Mesendoderm (in vitro differentiated cells): ENCODE measurements at regions not wholly inside any gene's neighbourhood (a gene's known extent, or its start where the extent isn't known, plus 50 kb on each side); places are given as distances from the start of the nearest gene placed in this dataset.

ENCODE experiments used
- DNase-seq: peaks from one replicate; pipeline ENCODE4 v3.0.0; 2013
- H2AK5ac ChIP-seq: 2 replicates; pipeline ENCODE4 v1.6.1; 2013; ENCODE audit warnings: low read length, inconsistent platforms
- H2BK120ac ChIP-seq: 2 replicates; pipeline ENCODE4 v1.6.1; 2013; ENCODE audit warnings: low read depth, mild to moderate bottlenecking, low read length, moderate library complexity, mixed read lengths
- H2BK15ac ChIP-seq: replicated peaks from 2 replicates; pipeline ENCODE4 v1.6.1; 2013; ENCODE audit warnings: low read depth, mild to moderate bottlenecking, moderate library complexity
- H2BK5ac ChIP-seq: 2 replicates; pipeline ENCODE4 v1.6.1; 2013; ENCODE audit warnings: low read length, inconsistent platforms
- H3K18ac ChIP-seq: 2 replicates; pipeline ENCODE4 v1.6.1; 2013; ENCODE audit warnings: mild to moderate bottlenecking, low read length, mixed read lengths
- H3K23ac ChIP-seq: one replicate; pipeline ENCODE4 v1.6.1; 2013; ENCODE audit warnings: low read length
- H3K27ac ChIP-seq: 2 replicates; pipeline ENCODE4 v1.5.1; 2013; ENCODE audit warnings: low read depth, mild to moderate bottlenecking, inconsistent platforms, low read length, moderate library complexity
- H3K27me3 ChIP-seq: 2 replicates; pipeline ENCODE4 v1.6.1; 2013; ENCODE audit warnings: low read length, control low read depth, mild to moderate bottlenecking, inconsistent platforms; ENCODE audit not compliant: insufficient read depth, poor library complexity
- H3K36me3 ChIP-seq: 2 replicates; pipeline ENCODE4 v1.6.1; 2013; ENCODE audit warnings: low read length, inconsistent platforms; ENCODE audit not compliant: control insufficient read depth, insufficient read depth
- H3K4ac ChIP-seq: one replicate; pipeline ENCODE4 v1.6.1; 2013; ENCODE audit warnings: low read depth, mild to moderate bottlenecking, low read length, moderate library complexity
- H3K4me1 ChIP-seq: 2 replicates; pipeline ENCODE4 v1.6.1; 2013; ENCODE audit warnings: low read depth, low read length, inconsistent platforms; ENCODE audit not compliant: control insufficient read depth
- H3K4me2 ChIP-seq: 2 replicates; pipeline ENCODE4 v1.6.1; 2013; ENCODE audit warnings: low read length
- H3K4me3 ChIP-seq: 2 replicates; pipeline ENCODE4 v1.5.1; 2013; ENCODE audit warnings: mild to moderate bottlenecking, low read length
- H3K56ac ChIP-seq: one replicate; pipeline ENCODE4 v1.6.1; 2013; ENCODE audit warnings: low read length
- H3K79me1 ChIP-seq: 2 replicates; pipeline ENCODE4 v1.6.1; 2013; ENCODE audit warnings: low read length, inconsistent platforms
- H3K79me2 ChIP-seq: 2 replicates; pipeline ENCODE4 v1.6.1; 2013; ENCODE audit warnings: mild to moderate bottlenecking, low read length; ENCODE audit not compliant: control insufficient read depth, insufficient read depth
- H3K9ac ChIP-seq: 2 replicates; pipeline ENCODE4 v1.6.1; 2013; ENCODE audit warnings: low read length, inconsistent platforms
- H4K5ac ChIP-seq: one replicate; pipeline ENCODE4 v1.6.1; 2013; ENCODE audit warnings: low read length
- H4K8ac ChIP-seq: one replicate; pipeline ENCODE4 v1.6.1; 2013; ENCODE audit warnings: low read depth, mild to moderate bottlenecking, control low read depth, low read length, moderate library complexity
- WGBS: extraction: QIAGEN DNeasy Blood & Tissue Kit; methylation state at CpG from one replicate; pipeline ENCODE4 v1.1.7; 2013; ENCODE audit warnings: low lambda C conversion rate, missing lambda C conversion rate; ENCODE audit not compliant: insufficient coverage; ENCODE audit errors: extremely low coverage; 5-methylcytosine and 5-hydroxymethylcytosine counted together

GRCh38 chr2:239512054-239512453 is 111.2 kb upstream of the HDAC4 start:
- no peak overlapping the region for H2AK5ac ChIP-seq
- no peaks in the 10 kb centered on the region for H3K79me1 ChIP-seq
- no peaks in the 10 kb centered on the region for H3K79me2 ChIP-seq
- H4K5ac ChIP-seq, result no peak overlapping the region
- WGBS, result no CpG with 5 or more reads among the region's 9 CpGs
- no peak overlapping the region for H3K23ac ChIP-seq
- no peak overlapping the region for H2BK120ac ChIP-seq
- H3K4me3 ChIP-seq, result no peak overlapping the region
- H3K36me3 ChIP-seq, result no peaks in the 10 kb centered on the region
- no peak overlapping the region for H3K18ac ChIP-seq
- H3K4ac ChIP-seq, result no peak overlapping the region
- H4K8ac ChIP-seq, result no peak overlapping the region
- no peak overlapping the region for H3K9ac ChIP-seq
- H3K27me3 ChIP-seq, result no peaks in the 10 kb centered on the region
- no peak overlapping the region for H2BK15ac ChIP-seq
- DNase-seq, result no peak
- H3K4me2 ChIP-seq, result no peak overlapping the region
- no peaks in the 10 kb centered on the region for H3K4me1 ChIP-seq
- H2BK5ac ChIP-seq, result no peak overlapping the region
- H3K27ac ChIP-seq, result no peak overlapping the region
- no peak overlapping the region for H3K56ac ChIP-seq

DNA sequence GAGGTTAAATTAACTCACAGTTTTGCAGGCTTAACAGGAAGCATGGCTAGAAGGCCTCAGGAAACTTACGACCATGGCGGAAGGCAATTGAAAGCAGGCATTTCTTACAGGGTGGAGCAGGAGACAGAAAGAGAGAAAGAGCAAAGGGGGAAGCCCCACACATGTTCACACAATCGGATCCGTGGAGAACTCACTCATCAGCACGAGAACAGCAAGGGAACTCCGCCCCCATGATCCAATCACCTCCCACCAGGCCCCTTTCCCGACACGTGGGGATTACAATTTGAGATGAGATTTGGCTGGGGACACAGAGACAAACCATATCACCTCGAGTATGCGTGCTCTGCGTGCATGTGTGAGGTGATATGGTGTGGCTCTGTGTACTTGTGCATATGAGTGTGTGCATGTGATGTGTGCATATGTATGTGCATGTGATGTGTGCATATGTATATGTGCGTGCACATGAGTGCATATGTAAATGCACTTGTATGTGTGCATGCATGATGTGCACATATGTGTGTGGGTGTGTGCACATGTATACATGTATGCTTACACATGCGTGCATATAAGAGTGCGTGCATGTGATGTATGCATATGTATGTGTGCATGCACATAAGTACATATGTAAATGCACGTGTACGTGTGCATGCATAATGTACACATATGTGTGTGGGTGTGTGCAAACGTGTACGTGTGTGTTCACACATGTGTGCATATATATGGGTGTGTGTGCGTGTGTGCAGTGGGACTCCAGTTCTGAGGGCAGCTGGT is 108.7 kb upstream of the HDAC4 start:
- Histone ChIP-seq H3K4me2 (no peak overlapping the region), H4K5ac (no peak overlapping the region), H3K18ac (no peak overlapping the region), H3K79me1 (no peaks in the 10 kb centered on the region), H3K79me2 (no peaks in the 10 kb centered on the region), H4K8ac (no peak overlapping the region), H2BK15ac (no peak overlapping the region), H2BK5ac (no peak overlapping the region), H3K36me3 (no peaks in the 10 kb centered on the region), H2AK5ac (no peak overlapping the region), H2BK120ac (no peak overlapping the region), H3K4ac (no peak overlapping the region), H3K27me3 (no peaks in the 10 kb centered on the region), H3K4me3 (no peak overlapping the region), H3K9ac (no peak overlapping the region), H3K4me1 (no peaks in the 10 kb centered on the region), H3K27ac (no peak overlapping the region), H3K23ac (no peak overlapping the region), H3K56ac (no peak overlapping the region)
- no CpG with 5 or more reads among the region's 19 CpGs for WGBS
- no peak for DNase-seq

DNA sequence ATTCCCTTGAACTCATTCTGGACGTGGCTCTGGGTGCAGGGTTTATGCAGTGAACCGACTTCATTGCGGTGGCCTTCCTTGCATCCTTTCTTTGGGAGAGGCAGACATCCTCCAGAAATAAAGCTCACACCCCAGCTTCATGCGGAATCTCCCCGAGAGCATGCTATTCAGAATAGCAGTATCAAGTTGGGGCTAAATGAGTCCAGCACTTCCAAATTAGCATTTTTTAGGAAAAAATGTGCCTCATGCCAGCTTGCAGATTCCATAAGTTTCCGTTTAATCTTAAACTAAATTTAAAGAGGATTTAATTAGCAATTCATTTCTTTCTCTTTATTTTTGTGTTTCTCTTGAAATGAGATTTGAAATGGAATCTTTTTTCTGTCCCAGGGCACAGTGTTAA is 107.4 kb upstream of the HDAC4 start:
- H2BK15ac ChIP-seq, result no peak overlapping the region
- no peak overlapping the region for H3K4me2 ChIP-seq
- H2BK5ac ChIP-seq, result no peak overlapping the region
- H3K4me3 ChIP-seq, result no peak overlapping the region
- H2AK5ac ChIP-seq, result no peak overlapping the region
- H3K4ac ChIP-seq, result no peak overlapping the region
- no peak overlapping the region for H4K8ac ChIP-seq
- H4K5ac ChIP-seq, result no peak overlapping the region
- no peaks in the 10 kb centered on the region for H3K79me2 ChIP-seq
- no peak overlapping the region for H3K27ac ChIP-seq
- H3K18ac ChIP-seq, result no peak overlapping the region
- no peaks in the 10 kb centered on the region for H3K4me1 ChIP-seq
- H3K56ac ChIP-seq, result no peak overlapping the region
- H3K36me3 ChIP-seq, result no peaks in the 10 kb centered on the region
- no peak overlapping the region for H2BK120ac ChIP-seq
- no peak overlapping the region for H3K23ac ChIP-seq
- no peaks in the 10 kb centered on the region for H3K27me3 ChIP-seq
- WGBS, result no CpG with 5 or more reads among the region's 6 CpGs
- H3K79me1 ChIP-seq, result no peaks in the 10 kb centered on the region
- DNase-seq, result no peak
- H3K9ac ChIP-seq, result no peak overlapping the region

DNA sequence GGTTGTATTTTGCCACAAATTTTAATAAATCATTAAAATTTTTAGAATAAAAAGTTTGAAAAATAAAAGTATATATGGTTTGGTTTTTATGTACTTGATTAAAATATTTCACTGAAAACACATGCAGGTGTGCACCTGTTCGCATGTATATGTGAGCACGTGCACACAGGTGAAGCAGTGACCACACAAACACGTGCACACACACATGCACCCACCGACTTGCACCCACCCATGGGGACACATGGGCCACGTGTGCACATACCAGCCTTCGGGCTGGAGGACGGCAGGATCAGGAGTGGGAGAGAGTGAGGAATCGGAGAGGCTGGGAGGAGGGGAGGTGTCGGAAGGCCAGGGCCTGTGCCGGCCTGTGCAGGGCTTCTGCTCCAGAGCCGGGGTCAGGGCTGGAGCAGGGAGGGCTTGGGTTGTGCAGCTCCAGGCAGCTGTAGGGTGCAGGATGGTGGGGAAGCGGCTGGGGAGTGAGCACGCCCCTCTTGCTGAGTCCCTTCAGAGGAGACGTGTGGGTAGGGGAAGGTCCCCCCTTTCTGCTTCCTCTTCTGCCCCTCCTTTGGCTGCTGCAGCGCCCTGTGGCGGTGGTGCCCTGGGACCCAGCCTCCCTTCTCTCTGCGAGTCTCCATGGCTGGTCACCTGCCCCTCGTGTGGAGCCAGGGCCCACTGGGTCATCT is 106.9 kb upstream of the HDAC4 start:
- no peak overlapping the region for H2BK120ac ChIP-seq
- H2BK5ac ChIP-seq, result no peak overlapping the region
- no peak overlapping the region for H3K4me3 ChIP-seq
- DNase-seq, result no peak
- H3K4me2 ChIP-seq, result no peak overlapping the region
- no peaks in the 10 kb centered on the region for H3K4me1 ChIP-seq
- H4K8ac ChIP-seq, result no peak overlapping the region
- no peaks in the 10 kb centered on the region for H3K27me3 ChIP-seq
- no peaks in the 10 kb centered on the region for H3K79me1 ChIP-seq
- H3K4ac ChIP-seq, result no peak overlapping the region
- H3K18ac ChIP-seq, result no peak overlapping the region
- H3K23ac ChIP-seq, result no peak overlapping the region
- H3K9ac ChIP-seq, result no peak overlapping the region
- H3K27ac ChIP-seq, result no peak overlapping the region
- WGBS, result no CpG with 5 or more reads among the region's 18 CpGs
- H3K56ac ChIP-seq, result no peak overlapping the region
- H3K79me2 ChIP-seq, result no peaks in the 10 kb centered on the region
- no peaks in the 10 kb centered on the region for H3K36me3 ChIP-seq
- no peak overlapping the region for H2BK15ac ChIP-seq
- no peak overlapping the region for H4K5ac ChIP-seq
- no peak overlapping the region for H2AK5ac ChIP-seq

GRCh38 chr2:239506961-239507360 is 106.1 kb upstream of the HDAC4 start:
- Histone ChIP-seq H3K4me1 (no peaks in the 10 kb centered on the region), H4K5ac (no peak overlapping the region), H3K9ac (no peak overlapping the region), H3K4me3 (no peak overlapping the region), H3K4me2 (no peak overlapping the region), H2BK120ac (no peak overlapping the region), H3K56ac (no peak overlapping the region), H3K18ac (no peak overlapping the region), H2BK15ac (no peak overlapping the region), H3K23ac (no peak overlapping the region), H3K79me1 (no peaks in the 10 kb centered on the region), H3K79me2 (no peaks in the 10 kb centered on the region), H2AK5ac (no peak overlapping the region), H3K27me3 (no peaks in the 10 kb centered on the region), H2BK5ac (no peak overlapping the region), H3K27ac (no peak overlapping the region), H4K8ac (no peak overlapping the region), H3K36me3 (no peaks in the 10 kb centered on the region), H3K4ac (no peak overlapping the region)
- WGBS, result no CpG with 5 or more reads among the region's 19 CpGs
- no peak for DNase-seq
